ENCODE measurements at regions not wholly inside any gene's neighbourhood (a gene's known extent, or its start where the extent isn't known, plus 50 kb on each side); places are given as distances from the start of the nearest gene placed in this dataset.

DNA sequence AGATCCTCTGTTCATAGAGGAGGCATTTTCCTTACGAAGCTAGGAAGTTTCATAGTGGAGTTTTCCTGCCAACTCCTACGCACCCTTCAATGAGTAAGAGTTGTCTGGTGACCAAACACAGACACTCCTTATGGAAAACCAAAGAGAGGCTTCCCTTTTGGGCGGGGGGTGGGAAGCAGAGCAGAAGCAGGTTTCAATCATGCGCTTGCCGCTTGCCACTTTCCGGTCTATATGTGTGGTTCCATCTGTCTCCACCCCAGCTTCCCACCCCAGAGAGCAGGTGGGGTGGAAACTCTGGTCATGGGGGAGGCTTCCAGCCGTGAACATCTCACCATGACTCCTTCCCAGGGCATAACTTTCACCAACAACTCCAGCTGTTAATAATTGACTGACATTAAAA is 68.8 kb upstream of the GRB10 start:
- TF ChIP-seq, protein P1, sequence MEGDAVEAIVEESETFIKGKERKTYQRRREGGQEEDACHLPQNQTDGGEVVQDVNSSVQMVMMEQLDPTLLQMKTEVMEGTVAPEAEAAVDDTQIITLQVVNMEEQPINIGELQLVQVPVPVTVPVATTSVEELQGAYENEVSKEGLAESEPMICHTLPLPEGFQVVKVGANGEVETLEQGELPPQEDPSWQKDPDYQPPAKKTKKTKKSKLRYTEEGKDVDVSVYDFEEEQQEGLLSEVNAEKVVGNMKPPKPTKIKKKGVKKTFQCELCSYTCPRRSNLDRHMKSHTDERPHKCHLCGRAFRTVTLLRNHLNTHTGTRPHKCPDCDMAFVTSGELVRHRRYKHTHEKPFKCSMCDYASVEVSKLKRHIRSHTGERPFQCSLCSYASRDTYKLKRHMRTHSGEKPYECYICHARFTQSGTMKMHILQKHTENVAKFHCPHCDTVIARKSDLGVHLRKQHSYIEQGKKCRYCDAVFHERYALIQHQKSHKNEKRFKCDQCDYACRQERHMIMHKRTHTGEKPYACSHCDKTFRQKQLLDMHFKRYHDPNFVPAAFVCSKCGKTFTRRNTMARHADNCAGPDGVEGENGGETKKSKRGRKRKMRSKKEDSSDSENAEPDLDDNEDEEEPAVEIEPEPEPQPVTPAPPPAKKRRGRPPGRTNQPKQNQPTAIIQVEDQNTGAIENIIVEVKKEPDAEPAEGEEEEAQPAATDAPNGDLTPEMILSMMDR (IDR thresholded peaks at IDR 0.05; ENCODE audit: low read length): no peak
- no peak for TF ChIP-seq EZH2phosphoT487 (IDR thresholded peaks at IDR 0.05; ENCODE audit: low read length)

Measured in MM.1S (cell line).